ENCODE measurements at regions not wholly inside any gene's neighbourhood (a gene's known extent, or its start where the extent isn't known, plus 50 kb on each side); places are given as distances from the start of the nearest gene placed in this dataset.

GRCh38 chr3:109644332-109644731, 307.0 kb upstream of the DPPA4 start:
- DNase-seq (ENCODE audit: low read depth) = no peak
- TF ChIP-seq CTCF (IDR thresholded peaks at IDR 0.05; ENCODE audit: control insufficient read depth, insufficient read depth, low read depth, low read length, missing control alignments) = no peak
- no peak overlapping the region for H3K4me3 ChIP-seq (ENCODE audit: control insufficient read depth, low read depth, low read length)

GRCh38 chr3:109644746-109645145, 307.4 kb upstream of the DPPA4 start:
- no peak overlapping the region for H3K4me3 ChIP-seq (ENCODE audit: control insufficient read depth, low read depth, low read length)
- no peak for TF ChIP-seq CTCF (IDR thresholded peaks at IDR 0.05; ENCODE audit: control insufficient read depth, insufficient read depth, low read depth, low read length, missing control alignments)
- no peak for DNase-seq (ENCODE audit: low read depth)

- DNase-seq (ENCODE audit: low read depth) = no peak
These were observed 310.7 kb upstream of the DPPA4 start for GRCh38 chr3:109648027-109648426.

GRCh38 chr3:109656225-109656624, 318.9 kb upstream of the DPPA4 start:
- DNase-seq (ENCODE audit: low read depth) = no peak
- TF ChIP-seq CTCF (IDR thresholded peaks at IDR 0.05; ENCODE audit: control insufficient read depth, insufficient read depth, low read depth, low read length, missing control alignments) = no peak
- no peak overlapping the region for H3K4me3 ChIP-seq (ENCODE audit: control insufficient read depth, low read depth, low read length)

More at GRCh38 chr3:109648027-109648426, 310.7 kb upstream of the DPPA4 start:
- no peak overlapping the region for H3K4me3 ChIP-seq (ENCODE audit: control insufficient read depth, low read depth, low read length)
- TF ChIP-seq CTCF (IDR thresholded peaks at IDR 0.05; ENCODE audit: control insufficient read depth, insufficient read depth, low read depth, low read length, missing control alignments) = no peak

GRCh38 chr3:109678600-109678999, 341.3 kb upstream of the DPPA4 start:
- DNase-seq (ENCODE audit: low read depth) = no peak
- no peak for TF ChIP-seq CTCF (IDR thresholded peaks at IDR 0.05; ENCODE audit: control insufficient read depth, insufficient read depth, low read depth, low read length, missing control alignments)
- H3K4me3 ChIP-seq (ENCODE audit: control insufficient read depth, low read depth, low read length) = no peak overlapping the region

GRCh38 chr3:109679664-109680063, 342.3 kb upstream of the DPPA4 start:
- TF ChIP-seq CTCF (IDR thresholded peaks at IDR 0.05; ENCODE audit: control insufficient read depth, insufficient read depth, low read depth, low read length, missing control alignments) = no peak
- no peak for DNase-seq (ENCODE audit: low read depth)
- no peak overlapping the region for H3K4me3 ChIP-seq (ENCODE audit: control insufficient read depth, low read depth, low read length)

- no peak for DNase-seq (ENCODE audit: low read depth)
- TF ChIP-seq CTCF (IDR thresholded peaks at IDR 0.05; ENCODE audit: control insufficient read depth, insufficient read depth, low read depth, low read length, missing control alignments) = no peak
- no peak overlapping the region for H3K4me3 ChIP-seq (ENCODE audit: control insufficient read depth, low read depth, low read length)
These were observed 346.4 kb upstream of the DPPA4 start for GRCh38 chr3:109683746-109684145.
